ENCODE measurements at regions not wholly inside any gene's neighbourhood (a gene's known extent, or its start where the extent isn't known, plus 50 kb on each side); places are given as distances from the start of the nearest gene placed in this dataset.

DNA sequence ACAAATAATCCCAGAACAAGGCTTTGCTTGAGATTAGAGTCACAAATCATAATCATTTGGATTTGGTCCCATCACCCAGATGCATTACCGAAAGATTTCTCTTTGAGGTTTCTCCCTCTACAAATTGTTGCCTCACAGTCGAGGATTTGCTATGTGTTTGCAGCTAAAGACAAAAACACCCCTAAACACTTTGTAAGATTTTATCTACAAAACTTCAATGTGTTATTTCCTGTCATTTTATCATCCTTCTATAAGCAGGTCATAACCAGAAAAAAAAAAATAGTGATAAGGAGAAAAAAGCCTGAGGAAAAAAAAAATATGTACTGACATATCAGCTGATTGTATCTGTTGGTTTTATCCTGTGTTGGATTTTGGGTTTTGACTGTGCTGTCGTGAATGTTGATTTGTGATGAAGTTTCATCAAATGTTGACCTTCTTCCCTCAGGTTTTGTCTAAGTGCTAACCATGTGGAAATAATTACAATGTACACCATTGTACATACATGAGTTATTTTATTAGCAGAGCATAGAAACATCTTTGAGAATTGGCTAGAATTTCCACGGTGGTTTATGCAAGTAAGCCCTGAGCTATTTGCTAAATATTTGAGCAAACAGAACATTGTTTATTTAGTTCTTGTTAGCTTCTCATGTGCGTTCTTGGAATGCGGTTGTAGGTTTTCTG lies 274.4 kb downstream of the NEBL start:
- Histone ChIP-seq H3K4ac (replicated peaks; ENCODE audit: insufficient read length, low read depth, low read length) (no peak overlapping the region), H3K4me2 (ENCODE audit: insufficient read depth in 1 of 2, low read depth in 2 of 2, low read length in 2 of 2) (no peak overlapping the region), H3K36me3 (ENCODE audit: control insufficient read depth in 2 of 4, insufficient read depth in 4 of 4, low read length in 3 of 4) (no peaks in the 10 kb centered on the region), H2BK12ac (ENCODE audit: low read depth, low read length) (no peak overlapping the region), H3K56ac (replicated peaks; ENCODE audit: insufficient read length, low read depth, low read length) (no peak overlapping the region), H3K79me2 (ENCODE audit: control insufficient read depth in 1 of 2, insufficient read depth in 2 of 2, low read length in 2 of 2) (no peaks in the 10 kb centered on the region), H4K91ac (replicated peaks; ENCODE audit: insufficient read length, low read length) (no peak overlapping the region), H2BK120ac (replicated peaks; ENCODE audit: low read depth, low read length) (no peak overlapping the region), H2BK15ac (ENCODE audit: low read length) (no peak overlapping the region), H4K20me1 (replicated peaks in 1 of 2; ENCODE audit: control insufficient read depth in 1 of 2, insufficient read depth in 2 of 2, low read length in 2 of 2) (no peaks in the 10 kb centered on the region), H4K5ac (ENCODE audit: insufficient read length, low read depth, low read length) (no peak overlapping the region), H3K4me3 (ENCODE audit: extremely low read depth in 1 of 4, insufficient read depth in 2 of 4, low read depth in 3 of 4, low read length in 4 of 4) (no peak overlapping the region), H3K14ac (ENCODE audit: insufficient read length) (no peak overlapping the region), H3K9me3 (ENCODE audit: insufficient read depth in 2 of 2, low read depth in 1 of 2, low read length in 1 of 2) (no peaks in the 10 kb centered on the region), H3K79me1 (ENCODE audit: low read depth, low read length) (no peaks in the 10 kb centered on the region), H3K27ac (ENCODE audit: low read depth, low read length) (no peak overlapping the region), H3K9ac (replicated peaks in 1 of 4; ENCODE audit: extremely low read depth in 1 of 4, low read depth in 3 of 4, low read length in 3 of 4) (no peak overlapping the region), H2AFZ (ENCODE audit: low read length) (no peak overlapping the region), H3K18ac (ENCODE audit: extremely low read depth, low read length) (no peak overlapping the region), H3K4me1 (replicated peaks in 1 of 4; ENCODE audit: control insufficient read depth in 3 of 4, insufficient read depth in 4 of 4, low read length in 3 of 4) (no peaks in the 10 kb centered on the region), H3K27me3 (replicated peaks in 1 of 4; ENCODE audit: control insufficient read depth in 3 of 4, extremely low read depth in 1 of 4, insufficient read depth in 3 of 4, low read length in 3 of 4) (no peaks in the 10 kb centered on the region), H4K8ac (ENCODE audit: extremely low read depth, insufficient read depth, low read length) (no peak overlapping the region), H3K23me2 (ENCODE audit: low read depth, low read length) (no peaks in the 10 kb centered on the region), H2BK5ac (ENCODE audit: low read depth, low read length) (no peak overlapping the region), H2AK5ac (ENCODE audit: low read depth, low read length) (no peak overlapping the region), H3K23ac (ENCODE audit: insufficient read length) (no peak overlapping the region), H2BK20ac (ENCODE audit: low read length) (no peak overlapping the region)
- ChIA-PET CTCF (ENCODE audit: partially characterized antibody) (interaction anchor here (1.0 to 1.5 kb wide), 3 partner anchors 10 to 21 kb away, joined by 3 read pairs; no protein-coding TSS in a partner anchor), POLR2A (ENCODE audit: partially characterized antibody) (no interaction called here)
- DNase-seq (ENCODE audit: low read depth in 1 of 2, low spot score in 2 of 2) (no peak), FAIRE-seq (no peak)
- 91% methylated on average over 6 of the region's 6 CpGs; no CpG with 5 or more reads in 1 of the 2 experiments for WGBS, 2 experiments (ENCODE audit: extremely low coverage in 1 of 2, insufficient coverage in 1 of 2, insufficient read length in 1 of 2, insufficient replicate concordance in 2 of 2, low coverage in 1 of 2, low lambda C conversion rate in 2 of 2, missing lambda C conversion rate in 1 of 2)
- no peak for TF ChIP-seq CBX8 (IDR thresholded peaks at IDR 0.05; ENCODE audit: borderline replicate concordance, low read depth, low read length)
- TF ChIP-seq TAF7 (optimal IDR thresholded peaks at IDR 0.05; ENCODE audit: borderline replicate concordance, low read depth, low read length) = no peak

Measured in H1 (cell line).